ENCODE measurements at regions not wholly inside any gene's neighbourhood (a gene's known extent, or its start where the extent isn't known, plus 50 kb on each side); places are given as distances from the start of the nearest gene placed in this dataset.

DNA sequence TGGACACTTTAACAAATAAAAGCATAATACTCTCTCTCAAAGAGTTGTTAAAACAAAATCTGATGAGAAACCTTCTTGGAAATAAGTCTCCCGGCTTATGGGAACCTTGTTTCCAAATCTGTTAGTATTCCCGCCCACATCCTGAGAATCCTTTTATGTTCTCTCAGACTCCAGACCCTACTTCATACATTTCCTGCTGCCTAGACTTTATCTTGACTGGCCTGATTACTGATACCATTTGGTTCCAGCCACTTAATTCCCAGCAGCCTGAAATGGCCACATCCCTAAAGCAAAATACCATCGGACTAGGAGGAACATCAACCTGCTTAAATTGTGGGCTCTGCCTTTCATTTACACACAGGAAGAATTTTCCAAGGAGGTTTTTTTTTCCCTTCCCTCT, 79.1 kb upstream of the CYP1B1 start:
- TF ChIP-seq, protein P1, sequence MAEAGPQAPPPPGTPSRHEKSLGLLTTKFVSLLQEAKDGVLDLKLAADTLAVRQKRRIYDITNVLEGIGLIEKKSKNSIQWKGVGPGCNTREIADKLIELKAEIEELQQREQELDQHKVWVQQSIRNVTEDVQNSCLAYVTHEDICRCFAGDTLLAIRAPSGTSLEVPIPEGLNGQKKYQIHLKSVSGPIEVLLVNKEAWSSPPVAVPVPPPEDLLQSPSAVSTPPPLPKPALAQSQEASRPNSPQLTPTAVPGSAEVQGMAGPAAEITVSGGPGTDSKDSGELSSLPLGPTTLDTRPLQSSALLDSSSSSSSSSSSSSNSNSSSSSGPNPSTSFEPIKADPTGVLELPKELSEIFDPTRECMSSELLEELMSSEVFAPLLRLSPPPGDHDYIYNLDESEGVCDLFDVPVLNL (CRISPR knock-in tag; IDR thresholded peaks at IDR 0.05; ENCODE audit: borderline replicate concordance, low read depth): no peak
- TF ChIP-seq, protein P2, sequence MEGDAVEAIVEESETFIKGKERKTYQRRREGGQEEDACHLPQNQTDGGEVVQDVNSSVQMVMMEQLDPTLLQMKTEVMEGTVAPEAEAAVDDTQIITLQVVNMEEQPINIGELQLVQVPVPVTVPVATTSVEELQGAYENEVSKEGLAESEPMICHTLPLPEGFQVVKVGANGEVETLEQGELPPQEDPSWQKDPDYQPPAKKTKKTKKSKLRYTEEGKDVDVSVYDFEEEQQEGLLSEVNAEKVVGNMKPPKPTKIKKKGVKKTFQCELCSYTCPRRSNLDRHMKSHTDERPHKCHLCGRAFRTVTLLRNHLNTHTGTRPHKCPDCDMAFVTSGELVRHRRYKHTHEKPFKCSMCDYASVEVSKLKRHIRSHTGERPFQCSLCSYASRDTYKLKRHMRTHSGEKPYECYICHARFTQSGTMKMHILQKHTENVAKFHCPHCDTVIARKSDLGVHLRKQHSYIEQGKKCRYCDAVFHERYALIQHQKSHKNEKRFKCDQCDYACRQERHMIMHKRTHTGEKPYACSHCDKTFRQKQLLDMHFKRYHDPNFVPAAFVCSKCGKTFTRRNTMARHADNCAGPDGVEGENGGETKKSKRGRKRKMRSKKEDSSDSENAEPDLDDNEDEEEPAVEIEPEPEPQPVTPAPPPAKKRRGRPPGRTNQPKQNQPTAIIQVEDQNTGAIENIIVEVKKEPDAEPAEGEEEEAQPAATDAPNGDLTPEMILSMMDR (IDR thresholded peaks at IDR 0.05): no peak
- TF ChIP-seq TCF7 (CRISPR knock-in tag; IDR thresholded peaks at IDR 0.05; ENCODE audit: low read depth): no peak
- TF ChIP-seq, protein P3, sequence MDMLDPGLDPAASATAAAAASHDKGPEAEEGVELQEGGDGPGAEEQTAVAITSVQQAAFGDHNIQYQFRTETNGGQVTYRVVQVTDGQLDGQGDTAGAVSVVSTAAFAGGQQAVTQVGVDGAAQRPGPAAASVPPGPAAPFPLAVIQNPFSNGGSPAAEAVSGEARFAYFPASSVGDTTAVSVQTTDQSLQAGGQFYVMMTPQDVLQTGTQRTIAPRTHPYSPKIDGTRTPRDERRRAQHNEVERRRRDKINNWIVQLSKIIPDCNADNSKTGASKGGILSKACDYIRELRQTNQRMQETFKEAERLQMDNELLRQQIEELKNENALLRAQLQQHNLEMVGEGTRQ (CRISPR knock-in tag; IDR thresholded peaks at IDR 0.05): no peak
- TF ChIP-seq, protein P4, sequence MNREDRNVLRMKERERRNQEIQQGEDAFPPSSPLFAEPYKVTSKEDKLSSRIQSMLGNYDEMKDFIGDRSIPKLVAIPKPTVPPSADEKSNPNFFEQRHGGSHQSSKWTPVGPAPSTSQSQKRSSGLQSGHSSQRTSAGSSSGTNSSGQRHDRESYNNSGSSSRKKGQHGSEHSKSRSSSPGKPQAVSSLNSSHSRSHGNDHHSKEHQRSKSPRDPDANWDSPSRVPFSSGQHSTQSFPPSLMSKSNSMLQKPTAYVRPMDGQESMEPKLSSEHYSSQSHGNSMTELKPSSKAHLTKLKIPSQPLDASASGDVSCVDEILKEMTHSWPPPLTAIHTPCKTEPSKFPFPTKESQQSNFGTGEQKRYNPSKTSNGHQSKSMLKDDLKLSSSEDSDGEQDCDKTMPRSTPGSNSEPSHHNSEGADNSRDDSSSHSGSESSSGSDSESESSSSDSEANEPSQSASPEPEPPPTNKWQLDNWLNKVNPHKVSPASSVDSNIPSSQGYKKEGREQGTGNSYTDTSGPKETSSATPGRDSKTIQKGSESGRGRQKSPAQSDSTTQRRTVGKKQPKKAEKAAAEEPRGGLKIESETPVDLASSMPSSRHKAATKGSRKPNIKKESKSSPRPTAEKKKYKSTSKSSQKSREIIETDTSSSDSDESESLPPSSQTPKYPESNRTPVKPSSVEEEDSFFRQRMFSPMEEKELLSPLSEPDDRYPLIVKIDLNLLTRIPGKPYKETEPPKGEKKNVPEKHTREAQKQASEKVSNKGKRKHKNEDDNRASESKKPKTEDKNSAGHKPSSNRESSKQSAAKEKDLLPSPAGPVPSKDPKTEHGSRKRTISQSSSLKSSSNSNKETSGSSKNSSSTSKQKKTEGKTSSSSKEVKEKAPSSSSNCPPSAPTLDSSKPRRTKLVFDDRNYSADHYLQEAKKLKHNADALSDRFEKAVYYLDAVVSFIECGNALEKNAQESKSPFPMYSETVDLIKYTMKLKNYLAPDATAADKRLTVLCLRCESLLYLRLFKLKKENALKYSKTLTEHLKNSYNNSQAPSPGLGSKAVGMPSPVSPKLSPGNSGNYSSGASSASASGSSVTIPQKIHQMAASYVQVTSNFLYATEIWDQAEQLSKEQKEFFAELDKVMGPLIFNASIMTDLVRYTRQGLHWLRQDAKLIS (CRISPR knock-in tag; IDR thresholded peaks at IDR 0.05; ENCODE audit: borderline replicate concordance): no peak
